Activated CD8-positive, alpha-beta memory T cell treated with anti-CD3 and anti-CD28 coated beads, Interleukin-2, amount 50 U/mL, for 48 hours (primary cell): ENCODE measurements at regions not wholly inside any gene's neighbourhood (a gene's known extent, or its start where the extent isn't known, plus 50 kb on each side); places are given as distances from the start of the nearest gene placed in this dataset.
"Not testable (repeated sequence)": the region's sequence is repeated elsewhere in the genome, so short reads cannot be mapped to it uniquely, and the experiment has no call there.

Source experiments
- DNase-seq: peaks from one replicate; pipeline ENCODE4 v3.0.0-alpha.2; 2020

DNA sequence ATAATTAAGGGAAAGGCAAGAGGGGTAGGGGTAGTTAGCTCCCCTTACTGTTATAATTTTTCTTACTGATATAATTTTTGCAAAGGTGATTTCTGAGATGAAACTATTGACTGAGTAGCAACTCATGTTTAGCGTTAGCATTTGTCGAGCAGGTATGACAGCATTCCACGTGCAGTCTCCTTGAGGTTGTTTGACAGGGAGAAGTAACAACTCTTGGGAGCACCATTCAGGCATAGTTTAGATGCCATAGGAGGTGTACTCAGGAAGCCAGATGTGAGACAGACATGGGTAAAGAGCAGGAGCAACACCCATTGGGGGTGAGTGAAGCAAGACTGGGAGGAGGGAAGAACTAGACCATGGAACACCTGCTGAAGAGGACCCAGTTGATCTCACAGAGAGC, 96.6 kb upstream of the KLF6 start:
- DNase-seq = no peak

DNA sequence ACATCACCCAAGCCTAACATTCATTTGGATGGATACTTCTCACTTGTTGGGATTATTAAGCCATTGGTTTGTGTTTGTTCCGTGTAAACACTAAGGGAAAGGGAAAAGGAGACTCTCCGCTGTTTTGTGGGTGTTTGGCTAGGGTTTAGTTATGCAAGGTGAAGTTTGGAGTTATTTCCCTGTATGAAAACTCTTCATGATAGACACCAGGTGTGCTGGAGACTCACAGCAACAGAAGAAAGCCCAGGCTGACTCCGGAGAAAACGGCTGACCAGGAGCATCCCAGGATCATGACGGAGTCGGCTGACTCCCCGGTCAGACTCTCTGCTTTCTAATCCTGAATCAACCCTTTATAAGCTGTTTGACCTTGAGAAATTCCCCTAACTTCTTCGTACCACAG, 94.1 kb upstream of the KLF6 start:
- no peak for DNase-seq

DNA sequence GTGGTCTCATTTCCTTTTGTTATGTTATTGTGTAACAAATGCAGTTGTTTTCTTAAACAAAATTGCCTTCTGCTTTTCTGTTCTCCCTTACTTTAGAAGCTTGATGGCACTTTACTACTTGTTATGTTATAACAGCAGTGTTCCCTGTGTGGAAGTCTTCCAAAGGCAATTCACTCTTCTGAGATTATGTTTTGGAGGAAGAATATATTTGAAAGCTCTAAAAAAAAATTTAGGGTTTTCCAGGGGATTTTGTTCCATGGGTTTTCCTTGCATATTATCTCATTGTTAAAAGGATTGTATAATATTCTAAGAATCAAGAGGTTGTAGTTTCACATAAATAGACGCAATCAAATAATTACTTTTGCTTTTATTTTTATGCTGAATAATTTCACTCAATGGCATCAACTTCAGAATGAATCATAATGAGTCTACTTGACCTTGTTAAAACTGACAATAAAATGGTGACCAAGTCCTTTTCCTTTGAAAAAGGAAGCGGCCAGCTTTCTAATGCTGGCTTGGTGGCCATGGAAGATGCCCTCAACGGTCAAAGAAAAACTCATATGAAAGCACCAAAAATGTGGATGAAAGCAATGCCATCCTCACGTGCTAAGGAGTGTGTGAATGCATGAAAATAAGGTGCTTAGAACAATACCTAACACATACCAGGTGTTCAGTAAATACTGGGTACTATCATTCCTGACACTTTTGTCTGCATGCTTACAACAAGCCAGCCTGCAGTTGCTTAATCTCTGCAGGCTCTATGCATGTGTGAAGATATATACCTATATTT, 92.4 kb upstream of the KLF6 start:
- DNase-seq = no peak

DNA sequence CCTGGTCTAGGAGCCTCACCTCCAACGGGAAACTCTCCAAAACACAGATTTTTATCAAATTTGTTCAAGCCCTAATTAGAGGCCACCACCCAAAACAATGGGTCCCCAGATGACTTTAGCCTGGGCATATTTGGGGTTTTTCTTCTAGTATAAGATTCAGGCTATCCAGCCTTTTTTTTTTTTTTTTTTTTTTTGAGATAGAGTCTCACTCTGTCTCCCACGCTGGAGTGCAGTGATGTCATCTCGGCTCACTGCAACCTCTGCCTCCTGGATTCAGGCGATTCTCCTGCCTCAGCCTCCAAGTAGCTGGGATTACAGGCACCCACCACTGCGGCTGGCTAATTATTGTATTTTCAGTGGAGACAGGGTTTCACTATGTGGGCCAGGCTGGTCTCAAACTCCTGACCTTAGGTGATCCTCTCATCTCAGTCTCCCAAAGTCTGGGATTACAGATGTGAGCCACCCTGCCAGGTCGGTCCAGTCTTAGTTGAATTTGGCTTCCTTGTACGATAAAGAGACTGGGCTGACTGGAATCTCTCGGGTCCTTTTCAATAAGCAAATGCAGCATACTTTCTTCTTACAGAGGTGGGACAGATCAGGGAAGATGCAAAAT, 91.4 kb upstream of the KLF6 start:
- no peak for DNase-seq

DNA sequence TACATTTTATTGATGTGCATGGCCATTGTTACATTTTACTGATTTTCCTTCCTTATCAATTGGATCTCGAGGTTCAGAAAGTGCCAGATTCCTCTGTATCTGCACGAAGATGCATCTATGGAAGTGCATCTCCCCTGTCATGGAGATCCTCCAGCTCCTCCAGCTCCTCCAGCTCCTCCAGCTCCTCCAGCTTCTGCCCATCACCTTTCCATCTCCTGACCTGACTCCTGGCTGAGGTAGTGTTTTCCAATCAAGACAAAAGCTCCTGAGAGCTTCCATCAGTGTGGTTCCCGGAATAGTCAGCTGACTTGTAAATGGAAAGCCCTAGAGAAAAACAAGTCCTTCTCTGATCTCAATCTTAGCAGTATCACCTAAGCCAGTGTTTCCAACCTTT, 90.8 kb upstream of the KLF6 start:
- no peak for DNase-seq

DNA sequence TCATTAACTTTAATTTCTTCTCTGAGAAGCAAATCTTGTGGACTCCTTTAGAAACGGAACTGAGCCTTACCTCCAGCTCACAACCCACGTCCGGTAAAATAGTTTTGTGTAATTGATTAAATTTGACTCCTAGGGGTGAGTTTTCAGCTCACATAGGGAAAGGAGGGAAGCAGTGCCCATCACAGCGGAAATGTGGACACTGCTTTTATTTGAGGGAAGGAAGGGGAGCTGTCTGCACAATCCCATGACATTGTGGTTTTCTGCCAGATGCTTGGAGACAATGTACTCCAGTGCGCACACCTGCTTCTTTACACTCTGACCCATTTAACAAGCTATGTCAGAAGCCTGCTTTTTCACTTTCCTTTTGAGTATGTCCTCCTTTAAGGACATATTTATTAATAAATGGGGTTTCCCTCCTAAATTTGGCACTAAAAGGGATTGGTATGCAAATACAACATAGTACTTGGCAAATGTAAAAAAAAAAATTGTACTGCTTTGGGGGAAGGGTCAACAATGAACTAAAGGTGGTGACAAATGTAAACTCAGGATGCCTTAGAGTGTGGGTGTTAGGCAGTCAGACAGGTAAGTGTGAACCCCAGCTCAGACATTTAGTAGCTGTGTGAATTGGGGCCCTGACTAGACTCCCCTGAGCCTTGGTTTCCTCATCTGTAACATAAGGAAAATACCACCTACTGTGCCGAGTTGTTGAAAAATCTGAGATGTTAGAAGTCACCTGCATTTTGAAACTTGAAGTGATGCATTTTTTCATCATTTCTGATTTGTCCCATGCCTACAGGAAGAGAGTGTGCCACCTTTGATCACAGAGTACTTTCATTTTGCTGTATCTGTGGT, 90.2 kb upstream of the KLF6 start:
- DNase-seq = no peak

DNA sequence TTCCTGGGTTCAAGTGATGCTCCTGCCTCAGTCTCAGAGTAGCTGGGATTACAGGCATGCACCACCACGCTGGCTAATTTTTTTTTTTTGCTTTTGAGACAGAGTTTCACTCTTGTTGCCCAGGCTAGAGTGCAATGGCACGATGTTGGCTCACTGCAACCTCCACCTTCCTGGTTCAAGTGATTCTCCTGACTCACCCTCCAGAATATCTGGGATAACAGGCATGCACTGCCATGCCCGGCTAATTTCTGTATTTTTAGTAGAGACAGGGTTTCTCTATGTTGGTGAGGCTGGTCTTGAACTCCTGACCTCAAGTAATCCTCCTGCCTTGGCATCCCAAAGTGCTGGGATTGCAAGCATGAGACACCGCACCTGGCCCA, 89.6 kb upstream of the KLF6 start:
- DNase-seq = not testable (repeated sequence)

DNA sequence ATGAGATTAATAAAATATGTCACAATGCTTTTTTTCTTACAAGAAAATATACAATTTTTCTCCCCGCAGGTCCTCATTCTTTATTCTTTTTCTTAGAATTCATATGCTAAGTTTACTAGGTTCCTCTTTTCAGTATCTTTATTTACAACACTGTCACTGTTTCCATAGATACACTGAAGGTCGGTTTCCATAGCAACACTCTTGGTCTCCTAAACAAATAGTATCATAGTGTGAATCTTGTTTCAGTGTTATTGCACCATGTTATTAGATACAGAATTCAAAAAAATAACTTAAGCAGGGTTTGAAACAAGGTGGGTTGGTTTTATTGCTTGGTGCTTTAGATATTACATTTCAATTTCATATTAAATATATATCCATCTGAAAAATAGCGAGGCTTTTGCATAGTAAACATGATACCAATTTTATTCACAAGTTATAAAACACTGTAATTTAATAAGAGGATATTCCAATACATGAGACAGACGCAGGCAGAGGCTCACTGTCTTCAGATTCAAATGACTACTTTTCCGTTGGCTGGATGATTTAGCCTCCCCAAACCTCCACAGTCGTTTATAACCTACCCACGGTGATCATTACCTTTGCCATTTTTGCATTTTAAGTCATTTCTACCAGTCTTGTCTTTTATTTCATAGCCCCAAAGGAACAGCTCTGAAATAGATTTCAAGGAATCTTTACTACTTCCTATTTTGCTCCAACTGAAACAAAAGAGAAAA, 88.9 kb upstream of the KLF6 start:
- DNase-seq = no peak

DNA sequence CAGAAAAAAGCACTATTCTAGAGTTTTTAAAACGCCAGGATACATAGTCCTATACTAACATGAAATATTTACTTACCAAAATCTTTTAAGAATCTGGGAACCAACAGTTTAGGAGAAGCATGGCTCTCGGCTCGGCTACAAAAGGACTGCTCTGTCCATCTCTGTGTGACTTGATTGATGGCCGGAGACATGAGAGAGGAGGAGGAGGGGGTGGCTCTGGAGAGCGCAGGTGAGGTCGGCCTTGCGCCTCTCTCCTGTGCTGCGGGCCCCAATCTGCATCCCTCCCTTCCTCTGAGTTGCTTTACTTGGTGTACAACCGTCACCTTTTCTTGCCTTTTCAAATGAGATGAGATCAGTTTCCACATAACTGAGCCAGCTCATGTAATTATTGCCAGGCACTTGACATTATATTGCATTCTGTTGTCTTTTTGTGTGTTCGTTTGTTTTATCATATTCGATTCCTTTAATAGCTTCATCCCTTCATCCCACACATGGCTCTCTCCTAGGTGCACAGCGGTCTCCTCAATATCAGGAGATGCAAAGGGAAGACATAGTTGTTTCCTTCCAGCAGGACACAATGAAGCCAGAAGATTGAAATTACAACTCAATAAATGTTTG, 87.8 kb upstream of the KLF6 start:
- DNase-seq = no peak

DNA sequence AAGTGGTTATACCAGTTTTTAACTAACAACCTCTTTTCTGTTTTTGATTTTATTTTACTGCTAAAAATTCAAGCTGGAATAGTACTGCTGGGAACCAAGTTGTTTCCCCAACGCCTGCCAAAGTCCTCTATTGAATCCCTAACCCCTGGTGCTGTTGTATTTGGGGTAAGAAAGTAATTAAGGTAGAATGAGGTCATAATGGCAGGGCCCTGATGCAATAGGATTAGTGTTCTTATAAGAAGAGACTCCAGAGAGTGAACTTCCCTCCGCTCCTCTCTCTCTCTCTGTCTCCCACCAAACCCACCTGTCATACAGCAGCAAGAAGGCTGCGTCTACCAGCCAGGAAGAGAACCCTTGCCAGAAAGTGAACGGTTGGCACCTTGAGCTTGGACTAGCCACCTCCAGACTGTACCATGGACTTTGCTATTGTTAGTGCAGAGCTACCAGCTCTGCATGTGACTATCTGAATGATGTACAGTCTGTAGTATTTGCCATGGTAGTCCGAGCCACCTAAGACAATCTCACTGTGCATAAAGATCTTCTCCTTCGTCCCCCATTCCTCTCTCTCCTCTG, 86.5 kb upstream of the KLF6 start:
- no peak for DNase-seq

DNA sequence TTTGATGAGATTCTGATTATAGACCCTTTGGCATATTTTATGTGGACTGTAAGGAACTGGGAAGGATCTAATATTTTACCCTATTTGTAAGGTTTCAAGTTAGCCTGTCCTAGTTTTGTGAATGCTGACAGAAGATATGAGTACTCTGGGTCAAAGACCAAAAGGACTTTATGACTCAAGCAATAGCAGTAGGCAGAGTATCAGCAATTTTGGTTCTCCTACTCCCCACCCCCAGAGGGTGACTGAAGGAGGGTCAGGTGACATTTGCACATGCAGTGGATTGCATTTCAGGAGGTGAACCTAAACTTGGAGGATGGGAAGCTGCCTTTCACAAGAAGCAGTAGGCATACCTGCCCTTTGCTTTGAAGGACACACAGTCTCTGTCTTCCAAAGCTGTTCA, 84.0 kb upstream of the KLF6 start:
- no peak for DNase-seq

DNA sequence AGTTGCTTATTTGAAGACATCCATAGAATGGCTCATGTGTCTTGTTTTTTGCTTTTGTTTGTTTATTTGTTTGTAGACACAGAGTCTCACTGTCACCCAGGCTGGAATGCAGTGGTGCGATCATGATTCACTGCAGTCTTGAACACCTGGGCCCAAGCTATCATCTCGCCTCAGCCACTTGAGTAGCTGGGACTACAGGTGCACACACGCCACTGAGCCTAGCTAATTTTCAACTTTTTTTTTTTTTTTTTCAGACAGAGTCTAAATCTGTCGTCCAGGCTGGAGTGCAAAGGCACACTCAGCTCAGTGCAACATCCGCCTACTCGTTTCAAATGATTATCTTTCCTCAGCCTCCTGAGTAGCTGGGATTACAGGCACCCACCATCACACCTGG, 83.3 kb upstream of the KLF6 start:
- DNase-seq = no peak

DNA sequence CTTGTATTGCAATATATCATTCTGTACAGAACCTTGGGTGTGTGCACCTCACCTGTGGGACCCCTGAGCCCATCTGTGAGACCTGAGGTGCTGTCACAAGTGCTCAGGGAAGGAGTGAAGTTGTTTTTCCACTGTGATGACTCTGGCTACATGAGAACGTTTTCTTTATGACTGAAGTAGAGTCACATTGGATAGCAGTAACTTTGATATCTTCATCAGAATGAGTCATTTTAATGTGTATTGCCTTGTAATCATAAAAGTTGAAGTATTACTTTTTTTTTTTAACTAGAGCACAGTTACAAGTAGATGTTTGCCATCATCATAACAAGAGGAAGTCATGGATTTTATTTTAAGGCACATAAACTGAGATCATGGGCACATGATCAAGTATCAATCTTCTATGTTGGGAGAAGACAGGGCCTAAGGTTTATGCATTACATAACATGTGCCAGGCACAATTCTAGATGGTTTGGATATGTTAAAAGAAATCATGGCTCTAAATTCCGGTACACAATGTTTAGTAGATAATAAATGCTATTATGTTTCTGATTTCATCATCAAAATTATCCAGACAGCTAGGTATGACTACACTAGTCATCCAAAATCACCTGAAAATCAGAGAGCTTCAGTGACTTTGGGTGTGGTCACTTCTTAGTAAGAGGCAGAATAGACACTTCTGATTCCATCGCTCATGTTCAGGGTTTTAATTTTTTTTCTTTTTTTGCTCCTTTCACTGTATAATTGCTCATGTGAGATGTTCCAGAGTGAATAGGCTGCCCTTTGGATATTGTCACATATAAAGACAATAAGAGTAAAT, 82.7 kb upstream of the KLF6 start:
- no peak for DNase-seq

DNA sequence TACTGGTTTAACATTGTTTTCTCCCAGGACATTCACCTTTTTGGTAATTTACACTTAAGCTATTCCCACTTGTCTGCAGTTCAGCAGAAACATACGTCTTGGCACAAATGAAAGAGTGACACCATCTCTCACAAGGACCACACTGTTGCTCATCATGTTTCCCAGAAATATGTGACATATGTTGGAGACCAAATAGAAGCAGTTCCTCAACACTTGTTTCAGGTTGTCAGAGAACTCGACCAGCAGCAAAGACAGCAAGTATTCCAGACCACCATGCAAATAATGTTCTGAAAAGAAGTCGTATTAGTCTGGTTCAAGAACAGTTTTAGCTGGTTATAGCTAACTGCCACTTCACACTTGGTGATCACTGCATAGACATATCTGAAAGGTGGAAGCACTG, 81.3 kb upstream of the KLF6 start:
- no peak for DNase-seq

DNA sequence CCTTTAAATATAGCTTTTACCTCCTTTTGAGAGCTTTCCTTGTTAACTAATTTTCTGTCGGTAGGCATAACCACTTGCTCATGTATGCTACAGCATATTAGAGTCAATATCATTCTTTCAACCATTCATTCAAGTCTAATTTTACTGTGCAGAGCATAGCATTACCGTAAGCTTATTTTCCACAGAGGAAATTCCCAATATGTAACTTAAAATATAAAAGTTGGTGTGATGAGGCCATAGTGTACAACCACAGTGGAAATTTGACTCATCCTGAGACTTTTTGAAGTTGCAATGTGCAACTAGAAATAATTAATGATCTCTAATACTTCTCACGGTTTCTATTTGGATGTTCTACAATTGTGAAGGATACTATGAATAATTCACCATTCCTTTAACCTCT, 80.6 kb upstream of the KLF6 start:
- DNase-seq = no peak

DNA sequence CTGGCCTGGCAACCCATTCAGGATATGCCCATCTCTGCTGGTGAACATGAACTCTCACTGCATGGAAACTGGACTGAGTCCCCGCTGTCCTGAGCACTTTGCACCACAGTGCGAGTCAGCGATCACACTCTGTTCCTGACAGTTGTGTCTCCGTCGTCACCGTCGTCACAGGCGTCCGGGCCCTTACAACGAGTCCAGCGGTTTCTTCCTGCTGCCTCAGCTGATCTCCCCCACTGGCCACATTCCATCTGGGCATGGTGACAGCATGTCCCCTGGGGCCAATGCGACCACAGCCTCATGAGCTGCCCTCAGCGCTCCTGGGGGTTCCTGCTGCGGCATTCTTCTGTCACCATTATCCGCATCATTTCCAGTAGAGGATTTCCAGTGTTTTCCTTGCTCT, 76.8 kb upstream of the KLF6 start:
- DNase-seq = no peak

DNA sequence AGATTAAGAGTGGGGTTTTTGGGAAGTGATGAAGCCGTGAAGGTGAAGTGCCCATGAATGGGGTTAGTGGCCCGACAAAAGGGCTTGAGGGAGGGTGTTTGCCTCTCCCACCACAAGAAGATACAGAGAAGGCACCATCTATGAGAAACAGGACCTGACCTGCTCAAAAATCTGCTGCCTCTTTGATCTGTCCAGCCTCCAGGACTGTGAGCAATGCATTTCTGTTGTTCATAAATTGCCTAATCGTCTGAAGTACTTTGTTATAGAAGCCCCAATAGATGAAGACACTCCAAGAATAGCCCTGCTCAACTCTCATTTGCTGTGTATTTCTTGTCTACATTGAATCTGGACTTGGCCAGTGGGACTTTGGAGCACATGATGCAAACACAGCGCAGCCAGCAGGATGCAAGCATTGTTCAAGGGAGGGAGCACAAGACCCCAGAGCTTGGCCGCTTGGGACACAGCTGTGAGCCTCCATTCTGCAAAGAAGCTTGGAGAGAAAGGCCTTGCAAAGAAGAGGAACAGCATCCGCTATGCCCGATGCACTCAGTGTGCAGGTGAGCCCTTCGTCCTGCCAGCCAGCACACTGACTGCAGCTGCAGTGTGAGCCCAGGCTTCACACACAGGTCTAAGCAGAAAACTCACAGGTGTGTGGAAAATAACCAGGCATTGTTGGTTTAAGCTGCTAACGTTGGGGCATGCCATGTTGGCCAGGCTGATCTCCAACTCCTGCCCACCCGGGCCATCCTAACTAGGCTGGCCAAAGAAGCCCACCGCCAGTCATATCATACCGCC, 73.2 kb upstream of the KLF6 start:
- no peak for DNase-seq

DNA sequence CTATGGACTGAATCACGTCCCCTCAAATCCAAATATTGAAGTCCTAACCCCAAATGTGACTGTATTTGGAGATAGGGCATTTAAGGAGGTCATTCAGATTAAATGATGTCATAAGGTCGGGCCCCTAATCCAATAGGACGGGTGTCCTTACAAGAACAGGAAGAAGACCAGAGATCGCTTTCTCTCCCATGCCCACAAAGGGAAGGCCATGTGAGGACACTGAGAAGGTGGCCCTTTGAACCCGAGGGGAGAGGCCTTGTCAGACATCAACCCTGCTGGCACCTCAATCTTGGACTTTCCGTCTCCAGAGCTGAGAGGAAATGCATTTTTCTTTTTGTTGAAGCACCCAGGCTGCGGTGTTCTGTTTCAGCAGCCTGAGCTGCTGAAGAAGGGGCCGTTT, 72.3 kb upstream of the KLF6 start:
- no peak for DNase-seq

DNA sequence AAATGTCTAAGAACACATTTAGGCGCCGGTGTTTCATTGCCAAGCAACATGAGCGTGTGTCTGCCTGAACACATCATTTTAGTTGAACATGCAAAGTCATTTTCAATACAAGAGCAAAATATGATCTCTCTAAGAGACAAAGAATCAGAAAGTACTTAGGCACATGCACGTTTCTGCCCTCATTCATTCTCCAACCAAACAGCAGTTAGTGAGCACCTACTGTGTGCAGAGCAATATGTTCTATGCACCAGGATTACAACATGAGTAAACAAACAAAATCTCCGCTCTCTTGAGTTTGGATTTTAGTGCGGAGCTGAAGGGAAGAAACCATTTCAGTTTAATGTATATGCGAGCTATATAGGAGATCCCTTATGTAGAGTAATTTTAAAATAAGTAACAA, 71.6 kb upstream of the KLF6 start:
- no peak for DNase-seq

DNA sequence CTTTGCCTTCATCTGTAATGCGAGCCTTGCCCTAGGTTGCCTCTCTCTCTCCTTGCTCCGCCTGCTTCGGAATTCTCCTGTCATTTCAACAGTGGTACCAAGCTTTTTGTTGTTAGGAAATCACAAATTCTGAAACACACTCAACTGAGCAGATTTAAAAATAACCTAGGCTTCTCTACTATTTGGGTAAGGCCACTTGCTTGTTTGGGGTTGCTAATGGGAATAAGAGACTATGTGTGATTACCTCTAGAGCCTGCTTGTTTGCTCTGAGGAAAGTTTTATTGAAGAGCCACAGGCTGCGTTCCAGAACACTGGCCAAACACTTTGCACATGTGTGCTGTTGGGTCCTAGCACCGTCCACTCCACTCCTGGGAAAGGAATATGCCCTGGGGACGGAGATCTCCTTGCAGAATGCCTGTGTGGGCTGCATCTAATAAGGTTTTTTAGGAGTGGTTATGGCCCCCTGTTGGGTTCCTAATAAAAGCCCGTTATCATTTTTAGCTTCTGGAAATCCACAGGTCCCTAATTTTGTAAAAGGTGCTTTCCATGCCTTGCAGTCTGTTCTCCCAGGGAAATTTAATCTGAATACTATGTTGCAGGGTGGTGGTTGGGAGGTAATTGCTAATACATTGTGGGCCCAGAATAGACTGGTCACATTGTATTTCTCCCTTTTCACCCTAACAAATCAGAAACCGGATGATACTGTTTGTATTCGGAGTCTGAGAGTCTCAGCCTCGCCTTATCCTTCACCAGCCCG, 68.7 kb upstream of the KLF6 start:
- no peak for DNase-seq
